ENCODE measurements at regions not wholly inside any gene's neighbourhood (a gene's known extent, or its start where the extent isn't known, plus 50 kb on each side); places are given as distances from the start of the nearest gene placed in this dataset.

GRCh38 chr13:95497381-95497807 is 55.1 kb upstream of the CLDN10 start:
- H3K9me3 ChIP-seq (ENCODE audit: control insufficient read depth in 2 of 2, low read length in 2 of 2) = peaks cover 2 to 9% of the 10 kb centered on the region in 2 donors
- peak overlapping the region in 1 of 2 donors; percentile 15 for H3K9ac ChIP-seq (ENCODE audit: low read length in 2 of 2)
- H3K27me3 ChIP-seq (ENCODE audit: control insufficient read depth in 1 of 2, insufficient read depth in 2 of 2, low read length in 2 of 2) = no peaks in the 10 kb centered on the region
- H3K36me3 ChIP-seq (ENCODE audit: control insufficient read depth in 2 of 2, insufficient read depth in 2 of 2, low read length in 2 of 2) = no peaks in the 10 kb centered on the region
- H3K4me3 ChIP-seq (ENCODE audit: low read length in 2 of 2) = peak overlapping the region in 1 of 2 donors; percentile 22
- H3K4me1 ChIP-seq (ENCODE audit: control insufficient read depth, insufficient read depth, low read length) = peaks cover 4% of the 10 kb centered on the region
- no peak overlapping the region for H3K27ac ChIP-seq (ENCODE audit: low read length)

GRCh38 chr13:95498886-95499285 is 53.6 kb upstream of the CLDN10 start:
- Histone ChIP-seq H3K36me3 (ENCODE audit: control insufficient read depth in 2 of 2, insufficient read depth in 2 of 2, low read length in 2 of 2) (no peaks in the 10 kb centered on the region), H3K4me1 (ENCODE audit: control insufficient read depth, insufficient read depth, low read length) (peaks cover 4% of the 10 kb centered on the region), H3K27me3 (ENCODE audit: control insufficient read depth in 1 of 2, insufficient read depth in 2 of 2, low read length in 2 of 2) (no peaks in the 10 kb centered on the region), H3K9ac (ENCODE audit: low read length in 2 of 2) (no peak overlapping the region), H3K27ac (ENCODE audit: low read length) (no peak overlapping the region), H3K9me3 (ENCODE audit: control insufficient read depth in 2 of 2, low read length in 2 of 2) (peaks cover 2 to 10% of the 10 kb centered on the region in 2 donors), H3K4me3 (ENCODE audit: low read length in 2 of 2) (no peak overlapping the region)

GRCh38 chr13:95499811-95500712 is 52.5 kb upstream of the CLDN10 start:
- H3K4me3 ChIP-seq (ENCODE audit: low read length in 2 of 2) = no peak overlapping the region
- H3K27me3 ChIP-seq (ENCODE audit: control insufficient read depth in 1 of 2, insufficient read depth in 2 of 2, low read length in 2 of 2) = no peaks in the 10 kb centered on the region
- H3K9me3 ChIP-seq (ENCODE audit: control insufficient read depth in 2 of 2, low read length in 2 of 2) = peaks cover 2 to 10% of the 10 kb centered on the region in 2 donors
- no peaks in the 10 kb centered on the region for H3K36me3 ChIP-seq (ENCODE audit: control insufficient read depth in 2 of 2, insufficient read depth in 2 of 2, low read length in 2 of 2)
- H3K9ac ChIP-seq (ENCODE audit: low read length in 2 of 2) = no peak overlapping the region
- H3K27ac ChIP-seq (ENCODE audit: low read length) = no peak overlapping the region
- H3K4me1 ChIP-seq (ENCODE audit: control insufficient read depth, insufficient read depth, low read length) = peaks cover 4% of the 10 kb centered on the region

GRCh38 chr13:95502216-95502615 is 50.3 kb upstream of the CLDN10 start:
- Histone ChIP-seq H3K27ac (ENCODE audit: low read length) (no peak overlapping the region), H3K4me3 (ENCODE audit: low read length in 2 of 2) (no peak overlapping the region), H3K4me1 (ENCODE audit: control insufficient read depth, insufficient read depth, low read length) (peaks cover 3% of the 10 kb centered on the region)

More at GRCh38 chr13:95502216-95502615, 50.3 kb upstream of the CLDN10 start:
- no peak overlapping the region for H3K9ac ChIP-seq (ENCODE audit: low read length in 2 of 2)
- H3K9me3 ChIP-seq (ENCODE audit: control insufficient read depth in 2 of 2, low read length in 2 of 2) = peaks cover 0 to 4% of the 10 kb centered on the region in 2 donors
- H3K27me3 ChIP-seq (ENCODE audit: control insufficient read depth in 1 of 2, insufficient read depth in 2 of 2, low read length in 2 of 2) = no peaks in the 10 kb centered on the region
- H3K36me3 ChIP-seq (ENCODE audit: control insufficient read depth in 2 of 2, insufficient read depth in 2 of 2, low read length in 2 of 2) = no peaks in the 10 kb centered on the region

Data from stomach smooth muscle (tissue), 2 donors.